Spinal cord (tissue), 9 donors: ENCODE measurements at regions not wholly inside any gene's neighbourhood (a gene's known extent, or its start where the extent isn't known, plus 50 kb on each side); places are given as distances from the start of the nearest gene placed in this dataset.
"Not testable (repeated sequence)": the region's sequence is repeated elsewhere in the genome, so short reads cannot be mapped to it uniquely, and the experiment has no call there.

Source experiments
- DNase-seq, 6 donors: peaks; one replicate each; pipeline versions ENCODE4 v3.0.0 to v3.0.0-alpha.2; 2013 to 2015; ENCODE audit warnings: low spot score in 6 of 6, low read depth in 4 of 6
- H3K27ac ChIP-seq: one replicate; pipeline ENCODE4 v1.5.1; 2013; ENCODE audit warnings: low read depth, low read length, control low read depth
- H3K27me3 ChIP-seq: one replicate; pipeline ENCODE4 v1.6.1; 2013; ENCODE audit warnings: low read length; ENCODE audit not compliant: control insufficient read depth, insufficient read depth
- H3K36me3 ChIP-seq: one replicate; pipeline ENCODE4 v1.6.1; 2013; ENCODE audit warnings: low read length; ENCODE audit not compliant: control insufficient read depth, insufficient read depth
- H3K4me1 ChIP-seq: one replicate; pipeline ENCODE4 v1.6.1; 2013; ENCODE audit warnings: low read length; ENCODE audit not compliant: control insufficient read depth, insufficient read depth
- H3K4me3 ChIP-seq: one replicate; pipeline ENCODE4 v1.5.1; 2013; ENCODE audit warnings: low read depth, low read length, control low read depth
- H3K9me3 ChIP-seq: one replicate; pipeline ENCODE4 v1.6.1; 2013; ENCODE audit warnings: low read length; ENCODE audit not compliant: control insufficient read depth, insufficient read depth
- WGBS: methylation state at CpG from one replicate; pipeline ENCODE4 v1.1.5; 2013; ENCODE audit warnings: missing lambda C conversion rate; ENCODE audit not compliant: insufficient coverage; 5-methylcytosine and 5-hydroxymethylcytosine counted together
- donor health status: healthy.

DNA sequence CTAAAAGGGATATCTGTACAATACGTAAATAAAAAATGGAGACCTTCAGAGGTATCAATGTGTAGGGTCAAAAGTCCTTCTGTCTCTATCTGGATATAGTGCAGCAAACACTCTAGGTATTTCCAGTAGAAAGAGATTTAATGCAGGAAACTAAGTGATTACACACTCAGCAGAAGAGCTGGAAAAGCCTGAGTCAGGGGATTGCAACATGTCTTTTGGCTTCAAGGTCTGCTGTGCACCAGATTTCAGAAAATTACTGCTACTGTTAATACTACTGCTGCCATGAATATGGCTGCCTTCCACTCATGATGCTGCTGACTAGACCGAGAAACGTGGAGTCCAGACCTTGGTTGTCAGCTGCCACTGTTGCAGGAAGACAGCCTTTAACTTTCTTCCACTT lies 94.9 kb upstream of the DLX6 start:
- Histone ChIP-seq H3K27me3 (no peaks in the 10 kb centered on the region), H3K36me3 (no peaks in the 10 kb centered on the region), H3K9me3 (no peaks in the 10 kb centered on the region), H3K27ac (no peak overlapping the region), H3K4me3 (no peak overlapping the region), H3K4me1 (no peaks in the 10 kb centered on the region)
- WGBS = 90% methylated on average over 3 of the region's 3 CpGs
- no peak for DNase-seq

- Histone ChIP-seq H3K9me3 (no peaks in the 10 kb centered on the region), H3K27me3 (no peaks in the 10 kb centered on the region), H3K4me1 (no peaks in the 10 kb centered on the region), H3K27ac (no peak overlapping the region), H3K36me3 (no peaks in the 10 kb centered on the region), H3K4me3 (no peak overlapping the region)
- DNase-seq = no peak
- no CpG with 5 or more reads among the region's 1 CpG for WGBS
Measured at GRCh38 chr7:96915029-96915428, 90.3 kb upstream of the DLX6 start.

DNA sequence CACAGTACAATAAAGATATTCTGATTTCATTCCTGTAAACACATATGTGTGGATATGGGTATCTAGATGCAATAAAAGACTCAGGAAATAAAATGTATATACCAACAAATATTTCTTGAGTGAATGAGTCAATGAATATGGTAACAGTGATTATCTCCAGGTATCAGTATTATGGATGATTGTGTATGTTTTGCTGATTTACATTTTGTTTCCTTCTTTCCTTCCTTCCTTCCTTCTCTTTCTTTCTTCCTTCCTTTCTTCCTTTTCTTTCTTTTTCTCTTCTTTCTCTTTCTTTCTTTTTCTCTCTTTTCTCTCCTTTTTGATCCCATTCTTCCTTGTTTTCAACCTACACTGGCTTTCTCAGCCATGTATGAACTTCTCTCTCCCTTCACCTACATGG lies 85.3 kb upstream of the DLX6 start:
- H3K9me3 ChIP-seq = no peaks in the 10 kb centered on the region
- no peaks in the 10 kb centered on the region for H3K27me3 ChIP-seq
- H3K36me3 ChIP-seq = no peaks in the 10 kb centered on the region
- no peak overlapping the region for H3K27ac ChIP-seq
- DNase-seq = no peak
- H3K4me3 ChIP-seq = no peak overlapping the region
- no peaks in the 10 kb centered on the region for H3K4me1 ChIP-seq

DNA sequence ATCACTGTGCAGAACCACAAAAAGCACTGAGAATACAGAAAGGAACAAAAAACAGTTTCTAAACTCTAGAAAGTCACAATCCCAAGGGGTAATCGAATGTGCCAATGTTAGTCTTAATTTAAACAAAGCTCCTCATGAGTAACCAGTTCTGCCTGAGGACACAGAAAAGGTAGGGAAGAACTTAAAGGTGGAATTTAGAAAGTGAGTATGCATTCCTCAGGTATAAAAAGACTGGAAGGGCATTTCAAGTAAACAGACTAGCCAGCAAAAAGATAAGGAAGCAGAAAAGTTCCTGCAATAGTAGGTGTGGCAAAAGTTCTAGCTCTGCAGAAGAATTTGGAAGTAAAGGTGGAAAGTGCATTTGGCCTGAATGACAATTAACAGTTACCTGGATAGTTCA lies 84.6 kb upstream of the DLX6 start:
- Histone ChIP-seq H3K36me3 (no peaks in the 10 kb centered on the region), H3K4me1 (no peaks in the 10 kb centered on the region), H3K9me3 (no peaks in the 10 kb centered on the region), H3K27ac (no peak overlapping the region), H3K4me3 (no peak overlapping the region), H3K27me3 (no peaks in the 10 kb centered on the region)
- DNase-seq = no peak
- 100% methylated on average over 1 of the region's 1 CpG for WGBS

DNA sequence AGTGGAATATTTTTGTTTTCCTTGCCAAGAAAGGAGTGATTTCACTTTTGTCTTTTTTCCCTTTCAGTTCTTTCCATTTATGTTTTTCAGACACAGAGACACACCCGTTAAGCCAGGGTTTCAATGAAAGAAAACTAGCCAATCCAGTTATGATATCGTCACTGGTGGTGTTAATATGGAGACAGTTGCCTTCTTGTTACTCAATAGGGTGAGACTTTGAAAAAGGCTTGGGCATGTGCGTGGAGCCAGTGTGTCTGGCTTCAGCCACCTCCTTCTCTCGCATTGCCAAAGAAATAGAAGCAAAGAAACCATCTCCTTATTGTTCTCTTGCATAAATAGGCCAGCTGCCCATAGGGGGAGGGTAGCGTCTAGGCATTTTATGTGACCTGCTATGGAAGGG lies 84.1 kb upstream of the DLX6 start:
- Histone ChIP-seq H3K4me3 (no peak overlapping the region), H3K4me1 (no peaks in the 10 kb centered on the region), H3K36me3 (no peaks in the 10 kb centered on the region), H3K27ac (no peak overlapping the region), H3K9me3 (no peaks in the 10 kb centered on the region), H3K27me3 (no peaks in the 10 kb centered on the region)
- no peak for DNase-seq
- 67% methylated on average over 1 of the region's 5 CpGs for WGBS

- Histone ChIP-seq H3K36me3 (no peaks in the 10 kb centered on the region), H3K9me3 (no peaks in the 10 kb centered on the region), H3K27ac (no peak overlapping the region), H3K4me1 (no peaks in the 10 kb centered on the region), H3K27me3 (no peaks in the 10 kb centered on the region), H3K4me3 (no peak overlapping the region)
- no peak for DNase-seq
- WGBS = 72% methylated on average over 2 of the region's 3 CpGs
Measured at GRCh38 chr7:96921771-96922170, 83.6 kb upstream of the DLX6 start.

DNA sequence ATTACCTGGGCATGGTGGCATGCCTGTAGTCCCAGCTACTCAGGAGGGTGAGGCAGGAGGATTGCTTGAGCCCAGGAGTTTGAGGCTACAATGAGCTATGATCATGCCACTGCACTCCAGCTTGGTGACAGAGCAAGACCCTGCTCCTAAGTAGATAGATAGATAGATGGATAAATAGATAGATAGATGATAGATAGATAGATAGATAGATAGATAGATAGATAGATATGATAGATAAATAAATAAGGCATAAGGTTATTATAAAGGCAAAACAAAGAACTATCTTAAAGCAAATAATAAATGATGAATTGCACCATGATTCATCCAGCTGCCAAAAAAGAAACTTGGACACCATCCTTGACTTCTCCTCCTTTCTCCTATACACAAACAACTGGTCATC lies 82.0 kb upstream of the DLX6 start:
- H3K36me3 ChIP-seq, H3K27ac ChIP-seq, H3K27me3 ChIP-seq, DNase-seq, H3K9me3 ChIP-seq, H3K4me1 ChIP-seq, H3K4me3 ChIP-seq: not testable (repeated sequence)

DNA sequence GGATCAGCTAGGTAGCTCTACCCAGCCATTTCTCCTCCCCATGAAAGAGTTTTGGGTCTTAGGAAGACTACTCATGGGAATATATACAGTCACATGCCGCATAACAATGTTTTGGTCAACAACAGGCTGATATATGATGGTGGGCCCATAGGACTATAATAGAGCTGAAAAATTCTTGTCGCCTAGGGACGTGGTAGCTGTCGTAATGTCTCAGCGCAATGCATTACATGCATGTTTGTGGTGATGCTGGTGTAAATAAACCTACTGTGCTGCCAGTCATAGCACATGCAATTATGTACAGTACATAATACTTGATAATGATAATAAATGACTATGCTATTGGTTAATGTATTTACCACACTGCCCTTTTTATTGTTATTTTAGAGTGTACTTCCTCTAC lies 78.2 kb upstream of the DLX6 start:
- Histone ChIP-seq H3K27me3 (no peaks in the 10 kb centered on the region), H3K27ac (no peak overlapping the region), H3K4me1 (no peaks in the 10 kb centered on the region), H3K36me3 (no peaks in the 10 kb centered on the region), H3K9me3 (no peaks in the 10 kb centered on the region), H3K4me3 (no peak overlapping the region)
- 100% methylated on average over 1 of the region's 5 CpGs for WGBS
- DNase-seq = no peak

- Histone ChIP-seq H3K27me3 (no peaks in the 10 kb centered on the region), H3K4me3 (no peak overlapping the region), H3K4me1 (no peaks in the 10 kb centered on the region), H3K27ac (no peak overlapping the region), H3K36me3 (no peaks in the 10 kb centered on the region), H3K9me3 (no peaks in the 10 kb centered on the region)
- no CpG with 5 or more reads among the region's 2 CpGs for WGBS
- DNase-seq = no peak
Measured at GRCh38 chr7:96928965-96929364, 76.4 kb upstream of the DLX6 start.

- Histone ChIP-seq H3K9me3 (no peaks in the 10 kb centered on the region), H3K36me3 (no peaks in the 10 kb centered on the region), H3K4me1 (no peaks in the 10 kb centered on the region), H3K4me3 (no peak overlapping the region), H3K27ac (no peak overlapping the region), H3K27me3 (no peaks in the 10 kb centered on the region)
- DNase-seq = no peak
- no CpG with 5 or more reads among the region's 1 CpG for WGBS
Measured at GRCh38 chr7:96931891-96932290, 73.5 kb upstream of the DLX6 start.
